HG03280 (cell line): ENCODE measurements at regions not wholly inside any gene's neighbourhood (a gene's known extent, or its start where the extent isn't known, plus 50 kb on each side); places are given as distances from the start of the nearest gene placed in this dataset.

Source experiments
- ATAC-seq: cut with Tn5 transposase; IDR thresholded peaks from one replicate; pipeline ENCODE4 v1.9.1; 2021; ENCODE audit warnings: mild to moderate bottlenecking, moderate library complexity; ENCODE audit not compliant: unreplicated experiment

GRCh38 chr13:31049833-31050232 is 111.9 kb downstream of the HSPH1 start:
- no peak for ATAC-seq

- ATAC-seq: no peak
Observed at GRCh38 chr13:31049083-31049482, 112.6 kb downstream of the HSPH1 start.

- ATAC-seq: no peak
Observed at GRCh38 chr13:31048521-31048920, 113.2 kb downstream of the HSPH1 start.

- ATAC-seq: no peak
Observed at GRCh38 chr13:31046711-31047279, 114.3 kb downstream of the TEX26 start.

- no peak for ATAC-seq
Observed at GRCh38 chr13:31045286-31046081, 113.0 kb downstream of the TEX26 start.

- peak; percentile 95 for ATAC-seq
Observed at GRCh38 chr13:31044364-31045285, 112.2 kb downstream of the TEX26 start.

- peak; percentile 5 for ATAC-seq
Observed at GRCh38 chr13:31043957-31044356, 111.5 kb downstream of the TEX26 start.

GRCh38 chr13:31042481-31043165 is 110.2 kb downstream of the TEX26 start:
- no peak for ATAC-seq

- ATAC-seq: no peak
Observed at GRCh38 chr13:31042049-31042448, 109.6 kb downstream of the TEX26 start.

- peak; percentile 55 for ATAC-seq
Observed at GRCh38 chr13:31038834-31039552, 106.5 kb downstream of the TEX26 start.

- no peak for ATAC-seq
Observed at GRCh38 chr13:31037874-31038500, 105.5 kb downstream of the TEX26 start.

GRCh38 chr13:31036731-31037695 is 104.6 kb downstream of the TEX26 start:
- no peak for ATAC-seq

GRCh38 chr13:31035185-31035965 is 102.9 kb downstream of the TEX26 start:
- no peak for ATAC-seq

GRCh38 chr13:31032528-31033113 is 100.2 kb downstream of the TEX26 start:
- no peak for ATAC-seq

- ATAC-seq: no peak
Observed at GRCh38 chr13:31031482-31031881, 99.0 kb downstream of the TEX26 start.

- ATAC-seq: no peak
Observed at GRCh38 chr13:31029102-31029501, 96.6 kb downstream of the TEX26 start.

GRCh38 chr13:31027136-31027535 is 94.7 kb downstream of the TEX26 start:
- no peak for ATAC-seq
